HepG2 (cell line): ENCODE measurements at regions not wholly inside any gene's neighbourhood (a gene's known extent, or its start where the extent isn't known, plus 50 kb on each side); places are given as distances from the start of the nearest gene placed in this dataset.

Experiments used
- ATAC-seq: fragments of 200-7000 bp; cut with Tn5 transposase; 3 replicates; pipeline ENCODE4 v1.9.1; 2020; ENCODE audit warnings: mild to moderate bottlenecking, moderate library complexity
- BruUV-seq: library from RNA; stranded (reverse); fragments of 400-500 nt; replicated peaks from 2 replicates; lab custom pipeline; 2021; lab: Mats Ljungman, UMichigan
- CTCF ChIA-PET: fragments of 300-600 bp; formaldehyde crosslinking; extraction: SDS; loops from one replicate; lab custom pipeline; 2021; ENCODE audit warnings: low total read pairs, inconsistent platforms, low intra/inter-chr PET ratio; lab: Yijun Ruan, JAX
- POLR2A ChIA-PET: fragments of 350-600 bp; sonication (Branson Sonifier 250); formaldehyde crosslinking; loops from one replicate; lab custom pipeline; 2020; ENCODE audit warnings: antibody characterized with exemption, inconsistent platforms; lab: Yijun Ruan, JAX
- DNase-seq: peaks from one replicate; pipeline ENCODE4 v3.0.0-alpha.2; 2015; ENCODE audit warnings: low spot score
- FAIRE-seq: peaks from 3 replicates; lab custom pipeline; 2011; peaks lifted over from hg19 to GRCh38; lab: Jason Lieb, UNC
- H2AFZ ChIP-seq: one replicate; pipeline ENCODE4 v1.6.1; 2011; ENCODE audit warnings: low read length, inconsistent platforms
- H3K27ac ChIP-seq: fragments of 300-600 bp; 3 replicates; pipeline ENCODE4 v1.8.0; 2011; ENCODE audit warnings: mixed run types, mild to moderate bottlenecking, mixed read lengths, low read length, inconsistent platforms; ENCODE audit not compliant: insufficient read depth; ENCODE audit errors: extremely low read length
- H3K27me3 ChIP-seq, 2 experiments: fragments of 200-600 bp in 1 of 2; 2 replicates in 1 of 2; 3 replicates in 1 of 2; pipeline versions ENCODE4 v1.6.0 to v1.8.0; 2011; ENCODE audit warnings: low read length in 2 of 2, mild to moderate bottlenecking in 2 of 2, moderate library complexity in 2 of 2, inconsistent platforms in 1 of 2; ENCODE audit not compliant: insufficient read depth in 2 of 2, control insufficient read depth in 1 of 2
- H3K36me3 ChIP-seq, 2 experiments: fragments of 200-600 bp in 1 of 2; replicated peaks in 1 of 2; 2 replicates in 1 of 2; 3 replicates in 1 of 2; pipeline versions ENCODE4 v1.5.1 to v1.8.0; 2011; ENCODE audit warnings: low read length in 2 of 2, inconsistent platforms in 1 of 2; ENCODE audit not compliant: insufficient read depth in 2 of 2, control insufficient read depth in 1 of 2
- H3K4me1 ChIP-seq: 2 replicates; pipeline ENCODE4 v1.5.1; 2012; ENCODE audit warnings: low read length, inconsistent platforms; ENCODE audit not compliant: insufficient read depth
- H3K4me2 ChIP-seq: 2 replicates; pipeline ENCODE4 v1.6.0; 2011; ENCODE audit warnings: low read depth, low read length, inconsistent platforms
- H3K4me3 ChIP-seq, 3 experiments: fragments of 200-600 bp in 1 of 3; sonication (generic), shearing (Covaris generic) in 1 of 3; replicated peaks in 1 of 3; 2 replicates each; pipeline ENCODE4 v1.5.1; 2011 to 2016; ENCODE audit warnings: low read length in 3 of 3, inconsistent platforms in 2 of 3, low read depth in 2 of 3, mild to moderate bottlenecking in 2 of 3, control low read depth in 1 of 3, mixed read lengths in 1 of 3; ENCODE audit not compliant: insufficient read depth in 1 of 3
- H3K79me2 ChIP-seq: one replicate; pipeline ENCODE4 v1.6.1; 2011; ENCODE audit warnings: low read length, inconsistent platforms; ENCODE audit not compliant: insufficient read depth
- H3K9ac ChIP-seq: 2 replicates; pipeline ENCODE4 v1.6.0; 2011; ENCODE audit warnings: mild to moderate bottlenecking, low read depth, low read length, inconsistent platforms; ENCODE audit not compliant: insufficient read depth
- H3K9me3 ChIP-seq: 2 replicates; pipeline ENCODE4 v1.5.1; 2012; ENCODE audit warnings: mild to moderate bottlenecking, low read length
- H4K20me1 ChIP-seq: 2 replicates; pipeline ENCODE4 v1.6.0; 2011; ENCODE audit warnings: inconsistent platforms, mild to moderate bottlenecking, low read length, moderate library complexity; ENCODE audit not compliant: insufficient read depth
- CBX5 ChIP-seq: sonication (generic); formaldehyde crosslinking; IDR thresholded peaks from 2 replicates; pipeline ENCODE4 v1.4.0; 2020; ENCODE audit warnings: missing genetic modification reagents, borderline replicate concordance
- CENPX ChIP-seq: sonication (generic); formaldehyde crosslinking; IDR thresholded peaks from 2 replicates; pipeline ENCODE4 v1.9.0; 2021; ENCODE audit warnings: mild to moderate bottlenecking, missing genetic modification reagents, moderate library complexity
- ELF1 ChIP-seq: sonication (generic); formaldehyde crosslinking; IDR thresholded peaks from 2 replicates; pipeline ENCODE4 v1.4.0; 2020; ENCODE audit warnings: missing genetic modification reagents
- EP300 ChIP-seq, 3 experiments: sonication (generic) in 1 of 3; formaldehyde crosslinking in 1 of 3; IDR thresholded peaks; 2 replicates each; pipeline versions ENCODE4 v1.5.1 to v1.6.1; 2011 to 2020; ENCODE audit warnings: low read depth in 2 of 3, low read length in 2 of 3, borderline replicate concordance in 1 of 3, improper control_type of control experiment in 1 of 3, mild to moderate bottlenecking in 1 of 3, missing genetic modification reagents in 1 of 3, moderate library complexity in 1 of 3
- HOXA7 ChIP-seq: sonication (generic); formaldehyde crosslinking; IDR thresholded peaks from 2 replicates; pipeline ENCODE4 v1.8.1; 2022; ENCODE audit warnings: mild to moderate bottlenecking, missing genetic modification reagents, moderate library complexity
- IRX3 ChIP-seq: sonication (generic); formaldehyde crosslinking; IDR thresholded peaks from 2 replicates; pipeline ENCODE4 v1.8.1; 2023; ENCODE audit warnings: mild to moderate bottlenecking, low read depth, missing genetic modification reagents, borderline replicate concordance
- KDM3A ChIP-seq: IDR thresholded peaks from 2 replicates; pipeline ENCODE4 v1.6.1; 2018; ENCODE audit warnings: low read depth, missing compliant biosample characterization
- NKX3-1 ChIP-seq: sonication (generic); formaldehyde crosslinking; IDR thresholded peaks from 2 replicates; pipeline ENCODE4 v1.5.0; 2020; ENCODE audit warnings: missing genetic modification reagents
- PTBP1 ChIP-seq: fragments of 200-400 bp; formaldehyde crosslinking; IDR thresholded peaks from 2 replicates; pipeline ENCODE4 v1.6.1; 2018; ENCODE audit warnings: low read length, low read depth; ENCODE audit not compliant: poor library complexity, severe bottlenecking
- TAF15 ChIP-seq: fragments of 200-400 bp; formaldehyde crosslinking; IDR thresholded peaks from one replicate; pipeline ENCODE4 v1.6.1; 2018; ENCODE audit warnings: mild to moderate bottlenecking, low read depth, low read length; ENCODE audit not compliant: poor library complexity, severe bottlenecking
- TOPORS ChIP-seq: sonication (generic); formaldehyde crosslinking; IDR thresholded peaks from 2 replicates; pipeline ENCODE4 v1.8.0; 2023; ENCODE audit warnings: mild to moderate bottlenecking, missing genetic modification reagents
- TRIM24 ChIP-seq: sonication (generic); formaldehyde crosslinking; IDR thresholded peaks from 2 replicates; pipeline ENCODE4 v1.8.0; 2022; ENCODE audit warnings: mild to moderate bottlenecking, missing genetic modification reagents
- XBP1 ChIP-seq: sonication (generic); formaldehyde crosslinking; IDR thresholded peaks from 2 replicates; pipeline ENCODE4 v1.5.0; 2020; ENCODE audit warnings: missing genetic modification reagents
- ZHX1 ChIP-seq: sonication (generic); formaldehyde crosslinking; IDR thresholded peaks from 2 replicates; pipeline ENCODE4 v1.8.1; 2022; ENCODE audit warnings: low read depth, mild to moderate bottlenecking, missing genetic modification reagents
- ZNF567 ChIP-seq: sonication (generic); formaldehyde crosslinking; IDR thresholded peaks from 2 replicates; pipeline ENCODE4 v1.8.1; 2023; ENCODE audit warnings: mild to moderate bottlenecking, missing genetic modification reagents, borderline replicate concordance
- ZNF576 ChIP-seq: sonication (generic); formaldehyde crosslinking; IDR thresholded peaks from 2 replicates; pipeline ENCODE4 v1.4.0; 2020; ENCODE audit warnings: mild to moderate bottlenecking, missing genetic modification reagents
- ZNF704 ChIP-seq: sonication (generic); formaldehyde crosslinking; IDR thresholded peaks from 2 replicates; pipeline ENCODE4 v1.8.1; 2023; ENCODE audit warnings: mild to moderate bottlenecking, inconsistent platforms, moderate library complexity, missing genetic modification reagents, borderline replicate concordance
- ZUFSP ChIP-seq: sonication (generic); formaldehyde crosslinking; IDR thresholded peaks from 2 replicates; pipeline ENCODE4 v1.9.0; 2021; ENCODE audit warnings: missing genetic modification reagents, mild to moderate bottlenecking, borderline replicate concordance
- WGBS: methylation state at CpG from one replicate; pipeline ENCODE4 v1.1.6; 2017; ENCODE audit warnings: low lambda C conversion rate; 5-methylcytosine and 5-hydroxymethylcytosine counted together
- in situ Hi-C: cut with HindIII; loops from 2 replicates; pipeline ENCODE4 v1.10.0; 2017; ENCODE audit warnings: low pct_unique_long_range_greater_than_20kb; ENCODE audit not compliant: extremely low pct_ligation_motif_present
- intact Hi-C: fragments of 100-400 bp; cut with micrococcal nuclease; formaldehyde crosslinking; loops from one replicate; pipeline ENCODE4 v1.10.0; 2022; ENCODE audit not compliant: unreplicated experiment

- H3K27me3 ChIP-seq, result no peaks in the 10 kb centered on the region
- 6% methylated on average over 4 of the region's 4 CpGs for WGBS
- TF ChIP-seq ZUFSP (CRISPR knock-in tag) (no peak), ZHX1 (no peak), IRX3 (CRISPR knock-in tag) (no peak), TRIM24 (CRISPR knock-in tag) (no peak), TOPORS (CRISPR knock-in tag) (no peak), TAF15 (no peak), ZNF567 (CRISPR knock-in tag) (no peak), CBX5 (CRISPR knock-in tag) (no peak), HOXA7 (CRISPR knock-in tag) (no peak), ZNF576 (no peak), CENPX (CRISPR knock-in tag) (no peak), PTBP1 (no peak), EP300 (IDR thresholded peaks at IDR 0.05; ENCODE audit: low read depth in 2 of 2, low read length in 2 of 2) (no peak), EP300 (CRISPR knock-in tag; IDR thresholded peaks at IDR 0.05; ENCODE audit: borderline replicate concordance) (no peak), NKX3-1 (CRISPR knock-in tag) (no peak), KDM3A (CRISPR knock-in tag) (no peak), XBP1 (CRISPR knock-in tag) (no peak), ZNF704 (CRISPR knock-in tag) (no peak), ELF1 (CRISPR knock-in tag) (no peak)
- TF ChIP-seq, all 625 proteins: peak for 0
- no peak for FAIRE-seq
- ChIA-PET POLR2A (no interaction called here), CTCF (no interaction called here)
- Histone ChIP-seq H3K9me3 (peaks cover 61% of the 10 kb centered on the region), H3K27ac (no peak overlapping the region), H3K79me2 (no peaks in the 10 kb centered on the region), H3K9ac (no peak overlapping the region), H3K4me2 (no peak overlapping the region), H4K20me1 (no peaks in the 10 kb centered on the region), H3K36me3 (no peaks in the 10 kb centered on the region), H2AFZ (no peak overlapping the region), H3K4me3 (no peak overlapping the region), H3K4me1 (no peaks in the 10 kb centered on the region)
- intact Hi-C loops (no loop called here), in situ Hi-C loops (no loop called here)
- no peak for ATAC-seq
- no TSS peak for BruUV-seq
- DNase-seq, result no peak
Measured at GRCh38 chr20:60728705-60729104, 523.4 kb upstream of the CDH4 start.
